ENCODE measurements at regions not wholly inside any gene's neighbourhood (a gene's known extent, or its start where the extent isn't known, plus 50 kb on each side); places are given as distances from the start of the nearest gene placed in this dataset.

DNA sequence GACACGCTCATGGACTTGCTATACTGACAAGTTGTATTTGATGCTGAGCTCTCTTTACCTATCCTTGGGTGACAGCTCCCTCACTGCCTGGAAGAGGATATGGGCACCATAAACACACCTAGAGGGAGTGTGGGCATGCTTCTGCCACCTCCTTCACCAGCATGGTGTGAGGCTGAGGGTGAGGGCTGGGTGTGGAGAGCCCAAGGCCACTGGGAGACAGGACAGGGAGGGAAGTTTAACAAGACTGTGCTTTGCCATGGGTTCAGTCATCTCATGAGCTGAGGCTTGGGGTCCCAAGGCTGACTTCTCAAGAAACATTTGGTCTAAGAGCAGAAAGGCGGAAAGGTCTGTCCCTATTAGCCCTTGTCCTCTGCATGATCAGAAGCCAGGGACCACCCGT lies 93.6 kb upstream of the ANKRD55 start:
- H3K9me3 ChIP-seq, result no peaks in the 10 kb centered on the region
- peak overlapping the region in 1 of 2 donors; percentile 79 for H3K27ac ChIP-seq
- no peaks in the 10 kb centered on the region for H3K36me3 ChIP-seq (ENCODE audit: low read depth, missing control alignments)
- TF ChIP-seq, protein P1, sequence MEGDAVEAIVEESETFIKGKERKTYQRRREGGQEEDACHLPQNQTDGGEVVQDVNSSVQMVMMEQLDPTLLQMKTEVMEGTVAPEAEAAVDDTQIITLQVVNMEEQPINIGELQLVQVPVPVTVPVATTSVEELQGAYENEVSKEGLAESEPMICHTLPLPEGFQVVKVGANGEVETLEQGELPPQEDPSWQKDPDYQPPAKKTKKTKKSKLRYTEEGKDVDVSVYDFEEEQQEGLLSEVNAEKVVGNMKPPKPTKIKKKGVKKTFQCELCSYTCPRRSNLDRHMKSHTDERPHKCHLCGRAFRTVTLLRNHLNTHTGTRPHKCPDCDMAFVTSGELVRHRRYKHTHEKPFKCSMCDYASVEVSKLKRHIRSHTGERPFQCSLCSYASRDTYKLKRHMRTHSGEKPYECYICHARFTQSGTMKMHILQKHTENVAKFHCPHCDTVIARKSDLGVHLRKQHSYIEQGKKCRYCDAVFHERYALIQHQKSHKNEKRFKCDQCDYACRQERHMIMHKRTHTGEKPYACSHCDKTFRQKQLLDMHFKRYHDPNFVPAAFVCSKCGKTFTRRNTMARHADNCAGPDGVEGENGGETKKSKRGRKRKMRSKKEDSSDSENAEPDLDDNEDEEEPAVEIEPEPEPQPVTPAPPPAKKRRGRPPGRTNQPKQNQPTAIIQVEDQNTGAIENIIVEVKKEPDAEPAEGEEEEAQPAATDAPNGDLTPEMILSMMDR (IDR thresholded peaks at IDR 0.05), result no peak
- TF ChIP-seq POLR2A (IDR thresholded peaks at IDR 0.05), result no peak
- WGBS, 2 donors, result 90% methylated on average over 3 of the region's 3 CpGs
- H3K4me1 ChIP-seq, result no peaks in the 10 kb centered on the region
- DNase-seq, result no peak
- no peak overlapping the region for H3K4me3 ChIP-seq
- intact Hi-C loops (cut with DNase I; ENCODE audit: low total_unique reads), result no loop called here
- no peaks in the 10 kb centered on the region for H3K27me3 ChIP-seq

DNA sequence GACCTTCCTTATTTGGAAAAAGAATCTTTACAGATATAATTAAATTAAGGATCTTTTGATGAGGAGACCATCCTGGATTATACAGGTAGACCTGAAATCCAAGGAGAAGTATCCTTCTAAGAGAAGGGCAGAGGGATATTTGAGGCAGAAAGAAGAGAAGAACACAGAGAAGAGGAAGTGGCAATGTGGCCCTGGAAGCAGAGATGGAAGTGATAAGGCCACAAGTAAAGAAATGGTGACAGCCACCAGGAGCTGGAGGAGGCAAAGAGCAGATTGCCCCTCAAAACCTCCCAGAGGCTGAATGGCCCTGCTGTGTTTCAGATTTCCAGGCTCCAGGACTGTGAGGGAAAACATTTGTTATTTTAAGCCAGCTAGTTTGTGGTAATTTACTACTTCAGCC lies 93.0 kb upstream of the ANKRD55 start:
- H3K9me3 ChIP-seq, result no peaks in the 10 kb centered on the region
- no peak overlapping the region for H3K4me3 ChIP-seq
- TF ChIP-seq POLR2A (IDR thresholded peaks at IDR 0.05), result no peak
- TF ChIP-seq, protein P1 (IDR thresholded peaks at IDR 0.05), result no peak
- no peaks in the 10 kb centered on the region for H3K36me3 ChIP-seq (ENCODE audit: low read depth, missing control alignments)
- H3K27me3 ChIP-seq, result no peaks in the 10 kb centered on the region
- no peaks in the 10 kb centered on the region for H3K4me1 ChIP-seq
- peak overlapping the region; percentile 74 to 79 for H3K27ac ChIP-seq
- intact Hi-C loops (cut with DNase I; ENCODE audit: low total_unique reads), result no loop called here
- no peak for DNase-seq

- H3K36me3 ChIP-seq (ENCODE audit: low read depth, missing control alignments), result no peaks in the 10 kb centered on the region
- peak; percentile 62 for DNase-seq
- no peaks in the 10 kb centered on the region for H3K9me3 ChIP-seq
- H3K27me3 ChIP-seq, result no peaks in the 10 kb centered on the region
- 67% methylated on average over 2 of the region's 2 CpGs for WGBS, 2 donors
- H3K4me3 ChIP-seq, result no peak overlapping the region
- intact Hi-C loops (cut with DNase I; ENCODE audit: low total_unique reads), result no loop called here
- H3K27ac ChIP-seq, result peak overlapping the region; percentile 74 to 79
- no peak for TF ChIP-seq POLR2A (IDR thresholded peaks at IDR 0.05)
- TF ChIP-seq, protein P1 (IDR thresholded peaks at IDR 0.05), result no peak
- peaks cover 1% of the 10 kb centered on the region for H3K4me1 ChIP-seq
These were observed 91.9 kb upstream of the ANKRD55 start for GRCh38 chr5:56325039-56325438.

DNA sequence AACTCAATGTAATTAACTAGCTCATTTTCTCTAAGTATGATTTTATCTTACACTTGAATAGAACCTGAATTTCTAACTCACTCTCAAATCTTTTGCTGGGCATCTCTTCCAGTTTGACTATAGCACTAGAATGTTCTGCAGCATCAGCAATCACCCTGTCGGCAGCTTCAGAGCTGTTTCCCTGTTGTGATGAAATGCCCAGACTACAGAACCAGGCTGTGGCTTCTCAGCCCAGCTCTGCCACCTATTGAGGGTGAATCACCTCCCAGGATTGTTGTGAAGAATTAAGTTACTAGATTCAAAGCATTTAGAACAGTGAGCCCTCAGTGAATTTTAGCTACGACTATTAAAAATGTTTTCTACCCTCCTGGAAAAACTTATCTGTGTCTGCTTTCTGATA lies 90.4 kb upstream of the ANKRD55 start:
- 58 to 83% methylated on average over 2 of the region's 2 CpGs for WGBS, 2 donors
- H3K27ac ChIP-seq, result peak overlapping the region; percentile 0 to 56
- TF ChIP-seq, protein P1 (IDR thresholded peaks at IDR 0.05), result no peak
- TF ChIP-seq POLR2A (IDR thresholded peaks at IDR 0.05), result no peak

DNA sequence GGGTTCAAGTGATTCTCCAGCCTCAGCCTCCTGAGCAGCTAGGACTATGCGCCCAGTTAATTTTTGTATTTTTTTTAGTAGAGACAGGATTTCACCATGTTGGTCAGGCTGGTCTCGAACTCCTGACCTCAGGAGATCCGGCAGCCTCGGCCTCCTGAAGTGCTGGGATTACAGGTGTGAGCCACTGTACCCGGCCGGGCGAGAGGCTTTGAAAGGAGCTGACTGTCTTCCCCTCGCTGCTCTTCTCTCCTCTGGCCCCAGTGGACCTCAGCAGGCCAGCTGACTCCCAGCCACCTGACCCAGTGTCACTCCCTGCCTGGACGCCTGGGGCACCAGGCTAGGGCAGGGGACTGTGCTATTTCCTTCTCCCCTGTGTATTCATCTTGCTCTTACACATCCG lies 89.5 kb upstream of the ANKRD55 start:
- Histone ChIP-seq H3K36me3 (ENCODE audit: low read depth, missing control alignments) (no peaks in the 10 kb centered on the region), H3K4me1 (peaks cover 8% of the 10 kb centered on the region), H3K4me3 (no peak overlapping the region), H3K9me3 (no peaks in the 10 kb centered on the region), H3K27me3 (no peaks in the 10 kb centered on the region), H3K27ac (peak overlapping the region; percentile 0 to 56)
- 88 to 90% methylated on average over 9 to 10 of the region's 10 CpGs for WGBS, 2 donors
- intact Hi-C loops (cut with DNase I; ENCODE audit: low total_unique reads), result no loop called here
- no peak for TF ChIP-seq POLR2A (IDR thresholded peaks at IDR 0.05)
- TF ChIP-seq, protein P1 (IDR thresholded peaks at IDR 0.05), result no peak
- DNase-seq, result no peak

More for the DNA sequence above, 90.4 kb upstream of the ANKRD55 start:
- no peaks in the 10 kb centered on the region for H3K27me3 ChIP-seq
- H3K4me3 ChIP-seq, result no peak overlapping the region
- H3K36me3 ChIP-seq (ENCODE audit: low read depth, missing control alignments), result no peaks in the 10 kb centered on the region
- intact Hi-C loops (cut with DNase I; ENCODE audit: low total_unique reads), result no loop called here
- DNase-seq, result peak; percentile 54
- peaks cover 8% of the 10 kb centered on the region for H3K4me1 ChIP-seq
- no peaks in the 10 kb centered on the region for H3K9me3 ChIP-seq

All from testis (tissue), 2 donors.